ELR (cell line): ENCODE measurements at regions not wholly inside any gene's neighbourhood (a gene's known extent, or its start where the extent isn't known, plus 50 kb on each side); places are given as distances from the start of the nearest gene placed in this dataset.

Experiments used
- DNase-seq: peaks from one replicate; pipeline ENCODE4 v3.0.0-alpha.2; 2015; ENCODE audit warnings: low read depth

- no peak for DNase-seq
Observed at GRCh38 chr2:176729706-176730569, 460.7 kb downstream of the MTX2 start.

- no peak for DNase-seq
Observed at GRCh38 chr2:176732780-176733179, 463.5 kb downstream of the MTX2 start.

- DNase-seq, result no peak
Observed at GRCh38 chr2:176733698-176734430, 464.6 kb downstream of the MTX2 start.

- no peak for DNase-seq
Observed at GRCh38 chr2:176734868-176735267, 465.6 kb downstream of the MTX2 start.

GRCh38 chr2:176742271-176742670, 470.3 kb upstream of the HNRNPA3 start:
- DNase-seq, result no peak

GRCh38 chr2:176743671-176744070, 468.9 kb upstream of the HNRNPA3 start:
- no peak for DNase-seq

- no peak for DNase-seq
Observed at GRCh38 chr2:176744146-176744545, 468.4 kb upstream of the HNRNPA3 start.

- DNase-seq, result no peak
Observed at GRCh38 chr2:176745543-176746200, 466.9 kb upstream of the HNRNPA3 start.

- no peak for DNase-seq
Observed at GRCh38 chr2:176746411-176746810, 466.2 kb upstream of the HNRNPA3 start.

- DNase-seq, result no peak
Observed at GRCh38 chr2:176747506-176747905, 465.1 kb upstream of the HNRNPA3 start.

GRCh38 chr2:176747928-176748327, 464.7 kb upstream of the HNRNPA3 start:
- no peak for DNase-seq

- no peak for DNase-seq
Observed at GRCh38 chr2:176748662-176749061, 463.9 kb upstream of the HNRNPA3 start.

GRCh38 chr2:176751314-176752227, 461.0 kb upstream of the HNRNPA3 start:
- no peak for DNase-seq

- no peak for DNase-seq
Observed at GRCh38 chr2:176752295-176752694, 460.3 kb upstream of the HNRNPA3 start.

GRCh38 chr2:176753205-176753604, 459.4 kb upstream of the HNRNPA3 start:
- DNase-seq, result no peak

GRCh38 chr2:176753752-176754474, 458.7 kb upstream of the HNRNPA3 start:
- DNase-seq, result no peak

GRCh38 chr2:176755537-176756135, 457.0 kb upstream of the HNRNPA3 start:
- DNase-seq, result no peak

GRCh38 chr2:176758426-176758825, 454.2 kb upstream of the HNRNPA3 start:
- no peak for DNase-seq

GRCh38 chr2:176760439-176760838, 452.2 kb upstream of the HNRNPA3 start:
- no peak for DNase-seq

- no peak for DNase-seq
Observed at GRCh38 chr2:176763130-176763529, 449.5 kb upstream of the HNRNPA3 start.
